HG02623 (cell line): ENCODE measurements at regions not wholly inside any gene's neighbourhood (a gene's known extent, or its start where the extent isn't known, plus 50 kb on each side); places are given as distances from the start of the nearest gene placed in this dataset.

ENCODE experiments used
- ATAC-seq: cut with Tn5 transposase; IDR thresholded peaks from one replicate; pipeline ENCODE4 v1.9.1; 2021; ENCODE audit warnings: moderate library complexity; ENCODE audit not compliant: unreplicated experiment

DNA sequence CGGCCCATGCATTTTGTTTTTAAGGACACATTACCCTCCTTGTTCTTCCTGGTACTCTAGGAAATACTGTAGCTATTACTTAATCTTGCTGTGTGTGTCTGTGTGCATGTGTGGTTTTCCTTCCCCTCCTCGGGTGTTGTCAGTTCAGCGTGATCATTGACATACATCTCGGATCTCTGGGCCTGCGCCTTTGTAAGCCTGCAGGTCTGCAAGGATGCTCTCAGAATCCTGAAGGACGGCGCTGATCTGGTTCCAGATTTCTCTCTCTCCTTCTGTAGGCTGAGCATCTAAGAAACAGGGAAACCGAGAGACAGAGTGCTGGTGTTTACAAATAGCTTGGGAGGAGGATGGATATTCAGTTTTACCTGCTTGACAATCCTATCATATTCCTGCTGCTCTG, 100.2 kb downstream of the CYRIA start:
- no peak for ATAC-seq

- no peak for ATAC-seq
These were observed 104.0 kb downstream of the CYRIA start for GRCh38 chr2:16561676-16562075.

DNA sequence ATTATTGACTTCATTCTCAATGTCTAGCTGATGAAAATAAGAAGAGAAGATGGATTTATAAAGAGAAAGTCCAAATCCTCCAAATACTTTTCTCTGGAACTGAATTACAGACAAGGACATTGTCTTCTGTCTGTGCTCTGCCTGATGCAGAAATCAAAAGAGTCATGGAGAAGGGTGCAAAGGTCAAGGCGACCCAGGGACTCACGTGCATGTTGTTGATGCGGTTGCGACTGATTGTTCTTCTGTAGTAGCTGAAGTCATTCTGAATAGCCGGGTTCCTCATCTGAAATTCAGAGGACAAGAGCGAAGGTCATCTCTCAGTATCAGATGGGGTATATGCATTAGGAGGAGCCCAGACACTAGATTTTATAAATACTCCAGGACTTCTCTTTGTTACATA, 104.4 kb downstream of the CYRIA start:
- no peak for ATAC-seq

DNA sequence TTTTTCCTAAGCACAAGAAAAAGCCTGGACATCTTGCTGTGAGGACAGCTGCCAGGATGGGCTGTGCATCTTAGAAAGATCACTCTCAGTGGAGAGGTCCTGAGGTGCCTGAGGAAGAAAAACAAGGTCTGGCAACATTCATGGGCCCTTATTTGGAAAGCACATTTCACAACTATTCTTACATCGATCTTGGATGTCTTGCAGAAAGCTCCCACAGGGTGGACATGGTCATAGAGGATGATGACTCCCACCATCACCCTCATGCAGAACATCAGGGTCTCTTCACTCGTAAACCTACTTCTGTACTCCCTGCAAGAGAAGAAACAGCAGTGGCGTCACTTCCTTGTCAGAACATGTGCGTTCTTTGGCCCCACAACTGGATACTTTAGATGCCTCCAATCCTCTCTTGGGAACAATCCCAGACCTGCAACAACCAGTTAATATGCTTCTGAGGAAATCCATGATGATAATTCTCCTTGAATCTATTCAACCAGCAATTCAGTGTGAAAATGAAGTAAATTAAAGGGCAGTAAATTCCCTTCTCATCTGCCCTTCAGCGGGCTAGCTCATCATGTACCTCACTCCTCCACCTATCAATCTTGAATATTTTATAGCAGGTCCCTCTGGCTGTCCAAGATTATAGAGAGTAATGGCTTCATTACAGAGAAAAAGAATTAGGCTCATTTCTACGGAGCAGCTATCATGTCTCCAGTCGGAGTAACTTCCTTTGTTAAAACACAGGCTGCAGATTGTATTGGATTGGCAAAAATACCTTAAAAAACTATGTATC, 106.2 kb downstream of the CYRIA start:
- ATAC-seq, result no peak

DNA sequence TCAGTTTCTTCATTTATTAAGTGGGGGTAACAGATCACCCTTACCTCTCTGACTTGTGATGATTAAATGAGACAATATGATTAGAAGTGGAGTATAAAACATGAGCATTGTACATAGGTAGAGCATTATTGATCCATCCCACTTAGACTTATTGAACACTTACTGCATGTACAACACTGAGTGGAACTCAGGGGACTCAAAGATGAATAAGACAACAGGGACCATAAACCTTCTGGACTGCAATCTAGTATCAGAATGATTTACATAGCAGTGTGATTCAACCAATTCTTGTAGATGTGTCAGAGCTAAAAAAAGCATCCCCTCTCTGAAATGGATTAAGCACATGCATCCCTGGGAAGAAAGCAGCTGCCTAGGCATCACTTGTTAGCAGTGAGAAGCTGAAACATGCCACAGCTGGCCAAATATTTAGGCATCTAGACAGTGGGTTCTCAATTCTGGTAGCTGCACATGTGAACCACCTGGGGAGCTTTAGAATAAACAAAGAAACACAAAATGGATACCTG, 111.5 kb downstream of the CYRIA start:
- ATAC-seq, result no peak

- no peak for ATAC-seq
These were observed 112.4 kb downstream of the CYRIA start for GRCh38 chr2:16553226-16553625.

GRCh38 chr2:16552202-16552601, 113.4 kb downstream of the CYRIA start:
- no peak for ATAC-seq

GRCh38 chr2:16548036-16548435, 117.6 kb downstream of the CYRIA start:
- no peak for ATAC-seq

GRCh38 chr2:16546128-16546754, 119.4 kb downstream of the CYRIA start:
- no peak for ATAC-seq

- no peak for ATAC-seq
These were observed 126.9 kb downstream of the CYRIA start for GRCh38 chr2:16538707-16539106.

- ATAC-seq, result no peak
These were observed 128.3 kb downstream of the CYRIA start for GRCh38 chr2:16537347-16537746.

DNA sequence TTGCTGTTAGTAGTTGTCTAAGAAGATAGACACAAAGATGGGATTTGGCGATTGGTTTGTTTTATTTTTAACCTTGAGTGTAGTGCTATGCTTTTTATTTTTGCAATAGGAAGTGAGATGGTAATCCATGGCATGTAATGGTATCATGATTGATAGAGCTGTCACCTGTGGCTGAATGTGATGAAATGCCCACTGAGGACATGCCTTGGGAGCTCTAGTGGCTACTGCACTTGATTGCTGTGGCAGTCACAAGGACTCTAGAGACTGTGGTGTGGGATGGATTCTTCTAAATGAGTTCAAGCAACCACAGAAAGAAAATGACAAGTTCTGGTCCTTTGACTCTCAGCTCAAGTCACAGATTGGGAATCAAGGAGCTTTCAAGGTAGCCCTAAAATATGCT, 139.4 kb downstream of the CYRIA start:
- ATAC-seq, result no peak

DNA sequence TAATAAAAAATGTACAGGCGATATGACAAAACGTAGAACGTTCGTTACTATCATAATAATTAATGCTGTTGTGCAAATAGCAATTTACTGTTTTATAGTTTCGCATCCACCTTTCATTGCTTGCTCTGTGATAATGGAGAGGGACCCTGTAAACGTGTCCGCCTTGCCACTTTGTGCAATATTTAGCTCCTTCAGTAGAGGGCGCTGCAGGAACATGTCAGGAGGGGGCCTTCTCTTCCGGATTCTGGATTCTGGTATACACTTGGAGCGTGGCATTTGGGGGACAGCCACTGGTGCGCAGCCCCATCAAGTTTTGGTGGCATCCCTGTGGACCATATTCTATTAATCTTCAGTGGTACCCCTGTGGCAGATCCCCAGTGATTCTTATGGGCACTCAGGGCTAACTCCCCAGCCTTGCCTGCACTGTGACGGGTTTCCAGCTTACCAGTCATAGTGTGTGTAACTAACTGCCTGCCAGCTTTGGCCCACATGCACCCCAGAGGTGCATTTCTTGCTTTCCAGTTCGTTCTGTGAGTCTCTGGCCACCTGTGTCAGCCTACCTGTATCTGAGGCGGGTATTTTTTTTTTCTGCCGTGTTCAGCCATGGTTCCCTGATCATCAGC, 140.3 kb downstream of the CYRIA start:
- ATAC-seq, result no peak

DNA sequence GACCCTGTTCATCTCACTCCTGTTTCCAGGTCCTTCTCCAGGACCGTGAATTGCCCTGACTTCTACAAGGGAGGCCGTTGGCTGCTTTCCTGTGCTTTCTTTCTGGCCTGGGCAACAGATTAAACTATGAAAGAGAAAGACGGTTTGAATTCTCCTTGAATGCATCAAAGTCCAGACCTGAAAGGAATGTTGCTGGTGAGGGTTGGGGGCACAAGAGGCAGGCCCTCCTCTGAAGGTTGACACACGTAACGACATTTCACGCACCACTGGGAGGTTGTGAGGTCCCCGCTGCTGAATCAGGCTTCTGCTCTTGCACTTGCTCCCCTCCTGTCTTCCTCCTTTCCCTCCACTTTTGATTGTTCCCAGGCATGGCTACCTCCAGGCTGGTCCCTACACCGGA, 141.9 kb downstream of the CYRIA start:
- no peak for ATAC-seq

- no peak for ATAC-seq
These were observed 143.4 kb downstream of the CYRIA start for GRCh38 chr2:16522031-16522831.

DNA sequence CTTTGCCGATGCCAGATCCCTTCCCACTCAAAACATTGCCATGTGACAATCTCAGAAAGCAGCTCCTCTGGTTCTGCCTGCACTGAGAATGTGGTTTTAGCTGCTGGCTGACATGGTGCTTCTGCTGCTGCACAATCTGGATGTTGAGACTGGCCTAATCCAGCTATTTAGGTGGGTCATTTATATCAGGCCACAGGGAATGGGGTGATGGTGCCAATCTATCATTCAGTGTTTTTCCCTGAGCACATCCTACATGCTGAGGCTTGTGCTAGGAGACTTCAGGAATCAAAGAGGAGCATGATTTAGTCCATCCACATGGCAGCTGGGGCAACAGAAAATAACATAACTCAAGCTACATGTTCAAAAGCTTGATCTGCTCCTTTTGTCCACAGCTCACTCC, 144.7 kb downstream of the CYRIA start:
- no peak for ATAC-seq

- ATAC-seq, result no peak
These were observed 149.9 kb downstream of the CYRIA start for GRCh38 chr2:16515696-16516095.

DNA sequence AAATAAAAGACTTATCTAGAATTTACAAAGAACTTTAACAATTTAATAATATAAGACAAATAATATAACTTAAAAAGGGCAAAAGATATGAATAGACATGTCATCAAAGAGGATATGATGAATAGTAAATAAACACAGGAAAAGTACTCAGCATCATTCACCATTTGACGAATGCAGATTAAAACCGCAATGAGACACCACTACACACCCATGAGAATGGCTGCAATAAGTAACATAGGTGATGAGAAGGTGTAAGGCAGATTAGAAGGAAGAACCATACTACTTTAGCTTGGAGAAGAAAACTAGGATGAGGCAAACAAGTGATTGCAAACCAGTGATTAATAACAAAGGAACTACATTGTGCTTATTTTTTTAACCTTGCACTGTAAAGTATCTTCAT, 152.0 kb downstream of the CYRIA start:
- ATAC-seq, result no peak

- no peak for ATAC-seq
These were observed 154.6 kb downstream of the CYRIA start for GRCh38 chr2:16511041-16511440.

DNA sequence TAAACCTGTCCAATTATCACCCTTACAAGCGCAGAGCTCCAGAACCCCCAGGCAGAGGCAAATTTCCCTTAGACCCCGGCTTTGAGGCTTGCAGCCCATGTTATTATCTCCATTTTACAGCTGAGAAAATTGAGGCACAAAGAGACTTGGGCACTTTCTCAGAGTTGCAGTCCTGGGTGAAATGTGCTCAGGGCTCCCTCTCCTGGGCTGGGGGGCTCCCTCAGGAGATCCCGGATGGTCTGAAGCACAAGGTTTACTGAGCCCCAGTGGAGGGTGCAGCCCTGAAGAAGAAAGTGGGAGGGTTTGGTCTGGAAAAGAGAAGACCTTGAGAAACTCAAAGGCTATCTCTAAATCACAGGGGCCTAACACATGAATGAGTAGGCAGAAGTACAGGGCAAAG, 156.6 kb downstream of the CYRIA start:
- ATAC-seq, result no peak

- no peak for ATAC-seq
These were observed 157.2 kb downstream of the CYRIA start for GRCh38 chr2:16508490-16508851.
